CD14-positive monocyte (primary cell): ENCODE measurements at regions not wholly inside any gene's neighbourhood (a gene's known extent, or its start where the extent isn't known, plus 50 kb on each side); places are given as distances from the start of the nearest gene placed in this dataset.

Experiments used
- DNase-seq, 3 donors: peaks; one replicate each; pipeline ENCODE4 v3.0.0-alpha.2; 2011 to 2022
- H2AFZ ChIP-seq: 2 replicates; pipeline ENCODE4 v1.6.0; 2012; ENCODE audit warnings: mild to moderate bottlenecking, low read depth, low read length, inconsistent platforms; ENCODE audit not compliant: insufficient read depth, poor library complexity, severe bottlenecking
- H3K27ac ChIP-seq, 2 donors: 1 replicate in 1 of 2; 2 replicates in 1 of 2; pipeline ENCODE4 v1.5.1; 2012 to 2013; ENCODE audit warnings: low read length in 2 of 2, control low read depth in 1 of 2, inconsistent platforms in 1 of 2, low read depth in 1 of 2, mild to moderate bottlenecking in 1 of 2
- H3K27me3 ChIP-seq, 2 donors: one replicate each; pipeline versions ENCODE4 v1.6.0 to v1.6.1; 2011 to 2013; ENCODE audit warnings: low read length in 2 of 2; ENCODE audit not compliant: control insufficient read depth in 2 of 2, insufficient read depth in 2 of 2
- H3K36me3 ChIP-seq, 2 donors: replicated peaks in 1 of 2; 1 replicate in 1 of 2; 2 replicates in 1 of 2; pipeline versions ENCODE4 v1.5.1 to v1.6.1; 2012 to 2013; ENCODE audit warnings: low read length in 2 of 2, control low read depth in 1 of 2, inconsistent platforms in 1 of 2, mild to moderate bottlenecking in 1 of 2; ENCODE audit not compliant: insufficient read depth in 2 of 2, control insufficient read depth in 1 of 2
- H3K4me1 ChIP-seq, 2 donors: 1 replicate in 1 of 2; 2 replicates in 1 of 2; pipeline versions ENCODE4 v1.5.1 to v1.6.1; 2012 to 2013; ENCODE audit warnings: low read length in 2 of 2, control low read depth in 1 of 2, inconsistent platforms in 1 of 2, mild to moderate bottlenecking in 1 of 2, moderate library complexity in 1 of 2; ENCODE audit not compliant: insufficient read depth in 2 of 2, control insufficient read depth in 1 of 2
- H3K4me2 ChIP-seq: replicated peaks from 2 replicates; pipeline ENCODE3; 2012; ENCODE audit warnings: low read length, moderate library complexity, mild to moderate bottlenecking; ENCODE audit not compliant: poor library complexity, severe bottlenecking; ENCODE audit errors: extremely low read depth
- H3K4me3 ChIP-seq, 3 experiments: fragments of 200-600 bp in 1 of 3; sonication (generic) in 1 of 3; replicated peaks in 1 of 3; 1 replicate in 2 of 3; 2 replicates in 1 of 3; pipeline ENCODE4 v1.5.1; 2011 to 2013; ENCODE audit warnings: low read length in 3 of 3, mild to moderate bottlenecking in 3 of 3, control low read depth in 2 of 3, low read depth in 2 of 3, inconsistent platforms in 1 of 3, moderate library complexity in 1 of 3
- H3K79me2 ChIP-seq: 2 replicates; pipeline ENCODE4 v1.6.0; 2012; ENCODE audit warnings: mild to moderate bottlenecking, control low read depth, inconsistent platforms, low read length, moderate library complexity; ENCODE audit not compliant: insufficient read depth
- H3K9ac ChIP-seq: 2 replicates; pipeline ENCODE4 v1.6.0; 2017; ENCODE audit warnings: low read length, mild to moderate bottlenecking; ENCODE audit not compliant: insufficient read depth, poor library complexity, severe bottlenecking
- H3K9me3 ChIP-seq, 2 donors: replicated peaks in 1 of 2; 1 replicate in 1 of 2; 2 replicates in 1 of 2; pipeline versions ENCODE4 v1.5.1 to v1.6.1; 2012 to 2013; ENCODE audit warnings: low read length in 2 of 2, control low read depth in 1 of 2; ENCODE audit not compliant: control insufficient read depth in 1 of 2, insufficient read depth in 1 of 2
- H4K20me1 ChIP-seq: 2 replicates; pipeline ENCODE4 v1.6.0; 2012; ENCODE audit warnings: mild to moderate bottlenecking, low read length, control low read depth, moderate library complexity; ENCODE audit not compliant: insufficient read depth
- H3K27ac Mint-ChIP-seq, 7 donors: one replicate each; pipeline ENCODE4 v1.8.0; 2020; ENCODE audit warnings: mild to moderate bottlenecking in 7 of 7, mixed read lengths in 7 of 7, moderate library complexity in 6 of 7, inconsistent platforms in 2 of 7
- H3K27me3 Mint-ChIP-seq, 3 donors: one replicate each; pipeline ENCODE4 v1.8.0; 2021 to 2022; ENCODE audit warnings: low read depth in 3 of 3, mild to moderate bottlenecking in 3 of 3, mixed read lengths in 3 of 3, moderate library complexity in 3 of 3, inconsistent platforms in 1 of 3
- H3K36me3 Mint-ChIP-seq, 2 donors: one replicate each; pipeline ENCODE4 v1.8.0; 2020; ENCODE audit warnings: mixed read lengths in 2 of 2, inconsistent platforms in 1 of 2, mild to moderate bottlenecking in 1 of 2
- H3K4me1 Mint-ChIP-seq: one replicate; pipeline ENCODE4 v1.8.0; 2020; ENCODE audit warnings: mild to moderate bottlenecking, mixed read lengths
- H3K4me3 Mint-ChIP-seq, 2 donors: one replicate each; pipeline ENCODE4 v1.8.0; 2020; ENCODE audit warnings: mild to moderate bottlenecking in 2 of 2, mixed read lengths in 2 of 2, moderate library complexity in 1 of 2
- H3K9me3 Mint-ChIP-seq, 7 donors: one replicate each; pipeline ENCODE4 v1.8.0; 2020 to 2022; ENCODE audit warnings: mixed read lengths in 7 of 7, mild to moderate bottlenecking in 6 of 7, moderate library complexity in 6 of 7, inconsistent platforms in 2 of 7
- WGBS: methylation state at CpG from one replicate; pipeline ENCODE4 v1.1.5; 2013; ENCODE audit warnings: missing lambda C conversion rate; ENCODE audit not compliant: insufficient coverage; 5-methylcytosine and 5-hydroxymethylcytosine counted together
- intact Hi-C, 2 donors: fragments of 100-400 bp; cut with micrococcal nuclease; formaldehyde crosslinking; loops; one replicate each; pipeline versions ENCODE4 v1.15.0 to v1.15.1; 2023
- TF ChIP-seq, protein P1 (sequence below): fragments of 200-600 bp; IDR thresholded peaks from one replicate; pipeline ENCODE4 v1.8.0; 2022; ENCODE audit warnings: antibody characterized with exemption, mild to moderate bottlenecking

DNA sequence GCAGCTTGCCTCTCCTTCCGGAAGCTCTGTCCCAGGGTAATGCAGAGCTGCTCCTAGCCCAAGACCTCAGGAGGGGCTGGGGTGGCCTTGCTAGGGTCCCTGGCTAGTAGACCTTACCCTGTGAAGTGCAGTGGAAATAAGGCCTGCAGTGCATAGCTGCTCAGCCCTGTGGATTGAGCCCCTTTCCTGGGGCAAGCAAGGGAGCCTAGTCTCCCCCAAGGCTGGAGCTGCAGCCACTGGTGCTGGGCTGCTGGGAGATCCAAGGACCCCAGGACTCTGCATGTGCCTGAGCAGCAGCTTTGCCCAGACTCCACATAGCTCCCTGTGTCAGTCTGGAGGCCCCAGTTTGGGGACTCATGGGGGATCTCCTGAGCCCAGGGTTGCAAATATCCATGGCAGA lies 57.9 kb downstream of the FANCF start:
- peaks cover 0 to 15% (median 10%) of the 10 kb centered on the region in 7 donors for H3K9me3 Mint-ChIP-seq
- H3K4me3 Mint-ChIP-seq: no peak overlapping the region
- Histone ChIP-seq H3K27me3 (no peaks in the 10 kb centered on the region), H3K9ac (no peak overlapping the region), H4K20me1 (no peaks in the 10 kb centered on the region), H3K4me3 (no peak overlapping the region), H3K79me2 (no peaks in the 10 kb centered on the region), H2AFZ (no peak overlapping the region), H3K4me2 (no peak overlapping the region), H3K9me3 (peaks cover 0 to 14% of the 10 kb centered on the region in 2 donors), H3K27ac (no peak overlapping the region), H3K4me1 (no peaks in the 10 kb centered on the region), H3K36me3 (no peaks in the 10 kb centered on the region)
- 91% methylated on average over 1 of the region's 1 CpG for WGBS
- H3K36me3 Mint-ChIP-seq: no peaks in the 10 kb centered on the region
- no peaks in the 10 kb centered on the region for H3K4me1 Mint-ChIP-seq
- H3K27me3 Mint-ChIP-seq: peaks cover 1 to 7% (median 2%) of the 10 kb centered on the region in 3 donors
- H3K27ac Mint-ChIP-seq: no peak overlapping the region
- DNase-seq: no peak
- TF ChIP-seq, protein P1, sequence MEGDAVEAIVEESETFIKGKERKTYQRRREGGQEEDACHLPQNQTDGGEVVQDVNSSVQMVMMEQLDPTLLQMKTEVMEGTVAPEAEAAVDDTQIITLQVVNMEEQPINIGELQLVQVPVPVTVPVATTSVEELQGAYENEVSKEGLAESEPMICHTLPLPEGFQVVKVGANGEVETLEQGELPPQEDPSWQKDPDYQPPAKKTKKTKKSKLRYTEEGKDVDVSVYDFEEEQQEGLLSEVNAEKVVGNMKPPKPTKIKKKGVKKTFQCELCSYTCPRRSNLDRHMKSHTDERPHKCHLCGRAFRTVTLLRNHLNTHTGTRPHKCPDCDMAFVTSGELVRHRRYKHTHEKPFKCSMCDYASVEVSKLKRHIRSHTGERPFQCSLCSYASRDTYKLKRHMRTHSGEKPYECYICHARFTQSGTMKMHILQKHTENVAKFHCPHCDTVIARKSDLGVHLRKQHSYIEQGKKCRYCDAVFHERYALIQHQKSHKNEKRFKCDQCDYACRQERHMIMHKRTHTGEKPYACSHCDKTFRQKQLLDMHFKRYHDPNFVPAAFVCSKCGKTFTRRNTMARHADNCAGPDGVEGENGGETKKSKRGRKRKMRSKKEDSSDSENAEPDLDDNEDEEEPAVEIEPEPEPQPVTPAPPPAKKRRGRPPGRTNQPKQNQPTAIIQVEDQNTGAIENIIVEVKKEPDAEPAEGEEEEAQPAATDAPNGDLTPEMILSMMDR: no peak
- intact Hi-C loops: no loop called here

DNA sequence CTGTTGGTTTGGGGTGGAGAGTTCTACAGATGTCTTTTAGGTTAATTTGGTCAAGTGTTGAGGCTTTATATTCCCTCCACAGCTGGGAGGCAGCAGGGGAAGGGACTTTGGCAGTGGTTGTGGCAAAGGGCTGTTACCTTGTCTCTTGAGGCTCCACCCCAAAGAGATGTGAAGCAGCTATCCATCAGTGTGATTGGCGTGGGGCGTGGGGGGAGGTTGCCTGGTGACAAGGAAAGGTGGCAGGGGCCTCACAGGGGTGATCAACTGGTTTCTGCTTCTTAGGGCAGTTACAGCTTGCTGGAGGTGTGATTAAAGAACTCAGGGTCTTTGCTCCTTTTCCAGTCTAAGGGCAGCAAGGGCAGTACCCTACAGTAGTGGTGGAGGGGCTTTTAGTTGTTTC lies 59.3 kb downstream of the FANCF start:
- H3K27ac Mint-ChIP-seq: no peak overlapping the region
- no peaks in the 10 kb centered on the region for H3K79me2 ChIP-seq
- no peaks in the 10 kb centered on the region for H3K4me1 ChIP-seq
- H3K4me1 Mint-ChIP-seq: no peaks in the 10 kb centered on the region
- peaks cover 1 to 5% (median 2%) of the 10 kb centered on the region in 3 donors for H3K27me3 Mint-ChIP-seq
- H3K9ac ChIP-seq: no peak overlapping the region
- no peak overlapping the region for H3K27ac ChIP-seq
- H3K9me3 ChIP-seq: peaks cover 0 to 14% of the 10 kb centered on the region in 2 donors
- no peak overlapping the region for H2AFZ ChIP-seq
- no peak overlapping the region for H3K4me3 ChIP-seq
- H3K9me3 Mint-ChIP-seq: peaks cover 0 to 15% (median 10%) of the 10 kb centered on the region in 7 donors
- no peak overlapping the region for H3K4me2 ChIP-seq
- no peak overlapping the region for H3K4me3 Mint-ChIP-seq
- H3K36me3 ChIP-seq: no peaks in the 10 kb centered on the region
- no peaks in the 10 kb centered on the region for H3K36me3 Mint-ChIP-seq
- intact Hi-C loops: no loop called here
- no peaks in the 10 kb centered on the region for H4K20me1 ChIP-seq
- 69% methylated on average over 2 of the region's 2 CpGs for WGBS
- H3K27me3 ChIP-seq: no peaks in the 10 kb centered on the region
- TF ChIP-seq, protein P1: no peak
- DNase-seq: no peak
